GM23338 (cell line): ENCODE measurements at regions not wholly inside any gene's neighbourhood (a gene's known extent, or its start where the extent isn't known, plus 50 kb on each side); places are given as distances from the start of the nearest gene placed in this dataset.

Experiments
- CREB1 ChIP-seq: fragments of 250-450 bp; sonication (Bioruptor Pico); IDR thresholded peaks from 2 replicates; pipeline ENCODE4 v1.5.0; 2020; ENCODE audit warnings: low read depth, mild to moderate bottlenecking, moderate library complexity
- EZH2 ChIP-seq: fragments of 200-600 bp; sonication (generic); IDR thresholded peaks from one replicate; pipeline ENCODE4 v1.8.0; 2017; ENCODE audit warnings: antibody characterized with exemption, mild to moderate bottlenecking, low read depth; ENCODE audit not compliant: unreplicated experiment
- EZH2phosphoT487 ChIP-seq: fragments of 200-600 bp; sonication (generic); IDR thresholded peaks from one replicate; pipeline ENCODE4 v1.8.1; 2018; ENCODE audit warnings: antibody characterized with exemption; ENCODE audit not compliant: unreplicated experiment
- JUNB ChIP-seq: IDR thresholded peaks from one replicate; pipeline ENCODE4 v1.6.1; 2016; ENCODE audit warnings: antibody characterized with exemption; ENCODE audit not compliant: unreplicated experiment
- NANOG ChIP-seq: IDR thresholded peaks from 2 replicates; pipeline ENCODE4 v1.6.1; 2016; ENCODE audit warnings: antibody characterized with exemption, borderline replicate concordance
- POLR2AphosphoS5 ChIP-seq: IDR thresholded peaks from 2 replicates; pipeline ENCODE4 v1.6.1; 2016; ENCODE audit warnings: antibody characterized with exemption, low read depth
- STAT1 ChIP-seq: IDR thresholded peaks from one replicate; pipeline ENCODE4 v1.6.1; 2016; ENCODE audit warnings: antibody characterized with exemption; ENCODE audit not compliant: unreplicated experiment
- ZNF114 ChIP-seq: fragments of 250-450 bp; sonication (Bioruptor Pico); IDR thresholded peaks from 2 replicates; pipeline ENCODE4 v1.5.0; 2020; ENCODE audit warnings: mild to moderate bottlenecking, moderate library complexity
- ZNF331 ChIP-seq: fragments of 250-450 bp; sonication (Bioruptor Pico); IDR thresholded peaks from 2 replicates; pipeline ENCODE4 v1.5.0; 2020; ENCODE audit warnings: low read depth, mild to moderate bottlenecking, moderate library complexity
- TF ChIP-seq, protein P1 (sequence below), 2 experiments: fragments of 200-600 bp in 1 of 2; sonication (generic) in 1 of 2; conservative IDR thresholded peaks; 2 replicates each; pipeline versions ENCODE4 v1.5.1 to v1.6.1; 2016 to 2017; ENCODE audit warnings: antibody characterized with exemption in 2 of 2, low read depth in 2 of 2, mild to moderate bottlenecking in 2 of 2, moderate library complexity in 1 of 2
- TF ChIP-seq, protein P2 (sequence below): IDR thresholded peaks from one replicate; pipeline ENCODE4 v1.6.1; 2018; ENCODE audit warnings: antibody characterized with exemption; ENCODE audit not compliant: unreplicated experiment
- TF ChIP-seq, protein P3 (sequence below): IDR thresholded peaks from 2 replicates; pipeline ENCODE4 v1.6.1; 2016; ENCODE audit warnings: antibody characterized with exemption

DNA sequence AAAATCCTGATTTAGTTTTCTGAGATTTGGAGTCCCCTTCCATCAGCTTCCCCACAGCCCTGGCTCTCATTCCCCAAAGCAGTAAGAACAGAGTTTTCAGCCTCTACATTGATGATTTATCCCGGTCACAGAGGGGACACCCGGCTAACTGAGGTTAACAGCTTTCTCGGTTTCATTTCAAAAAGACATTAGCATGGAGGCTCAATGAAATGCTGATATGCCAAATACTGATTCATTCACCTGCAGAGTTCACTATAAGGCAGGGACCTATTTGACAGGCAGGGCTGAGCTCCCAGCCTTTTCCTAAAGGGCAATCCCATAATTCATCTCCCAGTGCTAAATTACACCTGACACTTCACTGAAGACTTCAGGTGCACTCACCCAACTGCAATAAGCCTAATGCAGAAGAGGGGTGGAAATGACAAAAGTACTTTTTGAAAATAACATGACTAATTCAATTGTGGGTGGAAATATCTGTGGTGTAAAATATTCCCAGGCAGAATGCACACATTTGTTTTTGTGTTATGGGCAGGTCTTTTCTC, 99.8 kb upstream of the PMFBP1 start:
- TF ChIP-seq, protein P1, sequence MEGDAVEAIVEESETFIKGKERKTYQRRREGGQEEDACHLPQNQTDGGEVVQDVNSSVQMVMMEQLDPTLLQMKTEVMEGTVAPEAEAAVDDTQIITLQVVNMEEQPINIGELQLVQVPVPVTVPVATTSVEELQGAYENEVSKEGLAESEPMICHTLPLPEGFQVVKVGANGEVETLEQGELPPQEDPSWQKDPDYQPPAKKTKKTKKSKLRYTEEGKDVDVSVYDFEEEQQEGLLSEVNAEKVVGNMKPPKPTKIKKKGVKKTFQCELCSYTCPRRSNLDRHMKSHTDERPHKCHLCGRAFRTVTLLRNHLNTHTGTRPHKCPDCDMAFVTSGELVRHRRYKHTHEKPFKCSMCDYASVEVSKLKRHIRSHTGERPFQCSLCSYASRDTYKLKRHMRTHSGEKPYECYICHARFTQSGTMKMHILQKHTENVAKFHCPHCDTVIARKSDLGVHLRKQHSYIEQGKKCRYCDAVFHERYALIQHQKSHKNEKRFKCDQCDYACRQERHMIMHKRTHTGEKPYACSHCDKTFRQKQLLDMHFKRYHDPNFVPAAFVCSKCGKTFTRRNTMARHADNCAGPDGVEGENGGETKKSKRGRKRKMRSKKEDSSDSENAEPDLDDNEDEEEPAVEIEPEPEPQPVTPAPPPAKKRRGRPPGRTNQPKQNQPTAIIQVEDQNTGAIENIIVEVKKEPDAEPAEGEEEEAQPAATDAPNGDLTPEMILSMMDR (conservative IDR thresholded peaks at IDR 0.05; ENCODE audit: low read depth in 2 of 2) = no peak
- TF ChIP-seq POLR2AphosphoS5 (no peak), EZH2phosphoT487 (no peak), ZNF114 (no peak), CREB1 (CRISPR knock-in tag) (no peak), JUNB (no peak), EZH2 (no peak), ZNF331 (no peak), NANOG (no peak), STAT1 (no peak)
- TF ChIP-seq, protein P2, sequence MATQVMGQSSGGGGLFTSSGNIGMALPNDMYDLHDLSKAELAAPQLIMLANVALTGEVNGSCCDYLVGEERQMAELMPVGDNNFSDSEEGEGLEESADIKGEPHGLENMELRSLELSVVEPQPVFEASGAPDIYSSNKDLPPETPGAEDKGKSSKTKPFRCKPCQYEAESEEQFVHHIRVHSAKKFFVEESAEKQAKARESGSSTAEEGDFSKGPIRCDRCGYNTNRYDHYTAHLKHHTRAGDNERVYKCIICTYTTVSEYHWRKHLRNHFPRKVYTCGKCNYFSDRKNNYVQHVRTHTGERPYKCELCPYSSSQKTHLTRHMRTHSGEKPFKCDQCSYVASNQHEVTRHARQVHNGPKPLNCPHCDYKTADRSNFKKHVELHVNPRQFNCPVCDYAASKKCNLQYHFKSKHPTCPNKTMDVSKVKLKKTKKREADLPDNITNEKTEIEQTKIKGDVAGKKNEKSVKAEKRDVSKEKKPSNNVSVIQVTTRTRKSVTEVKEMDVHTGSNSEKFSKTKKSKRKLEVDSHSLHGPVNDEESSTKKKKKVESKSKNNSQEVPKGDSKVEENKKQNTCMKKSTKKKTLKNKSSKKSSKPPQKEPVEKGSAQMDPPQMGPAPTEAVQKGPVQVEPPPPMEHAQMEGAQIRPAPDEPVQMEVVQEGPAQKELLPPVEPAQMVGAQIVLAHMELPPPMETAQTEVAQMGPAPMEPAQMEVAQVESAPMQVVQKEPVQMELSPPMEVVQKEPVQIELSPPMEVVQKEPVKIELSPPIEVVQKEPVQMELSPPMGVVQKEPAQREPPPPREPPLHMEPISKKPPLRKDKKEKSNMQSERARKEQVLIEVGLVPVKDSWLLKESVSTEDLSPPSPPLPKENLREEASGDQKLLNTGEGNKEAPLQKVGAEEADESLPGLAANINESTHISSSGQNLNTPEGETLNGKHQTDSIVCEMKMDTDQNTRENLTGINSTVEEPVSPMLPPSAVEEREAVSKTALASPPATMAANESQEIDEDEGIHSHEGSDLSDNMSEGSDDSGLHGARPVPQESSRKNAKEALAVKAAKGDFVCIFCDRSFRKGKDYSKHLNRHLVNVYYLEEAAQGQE = no peak
- TF ChIP-seq, protein P3, sequence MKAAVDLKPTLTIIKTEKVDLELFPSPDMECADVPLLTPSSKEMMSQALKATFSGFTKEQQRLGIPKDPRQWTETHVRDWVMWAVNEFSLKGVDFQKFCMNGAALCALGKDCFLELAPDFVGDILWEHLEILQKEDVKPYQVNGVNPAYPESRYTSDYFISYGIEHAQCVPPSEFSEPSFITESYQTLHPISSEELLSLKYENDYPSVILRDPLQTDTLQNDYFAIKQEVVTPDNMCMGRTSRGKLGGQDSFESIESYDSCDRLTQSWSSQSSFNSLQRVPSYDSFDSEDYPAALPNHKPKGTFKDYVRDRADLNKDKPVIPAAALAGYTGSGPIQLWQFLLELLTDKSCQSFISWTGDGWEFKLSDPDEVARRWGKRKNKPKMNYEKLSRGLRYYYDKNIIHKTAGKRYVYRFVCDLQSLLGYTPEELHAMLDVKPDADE = no peak
